ENCODE measurements at regions not wholly inside any gene's neighbourhood (a gene's known extent, or its start where the extent isn't known, plus 50 kb on each side); places are given as distances from the start of the nearest gene placed in this dataset.

DNA sequence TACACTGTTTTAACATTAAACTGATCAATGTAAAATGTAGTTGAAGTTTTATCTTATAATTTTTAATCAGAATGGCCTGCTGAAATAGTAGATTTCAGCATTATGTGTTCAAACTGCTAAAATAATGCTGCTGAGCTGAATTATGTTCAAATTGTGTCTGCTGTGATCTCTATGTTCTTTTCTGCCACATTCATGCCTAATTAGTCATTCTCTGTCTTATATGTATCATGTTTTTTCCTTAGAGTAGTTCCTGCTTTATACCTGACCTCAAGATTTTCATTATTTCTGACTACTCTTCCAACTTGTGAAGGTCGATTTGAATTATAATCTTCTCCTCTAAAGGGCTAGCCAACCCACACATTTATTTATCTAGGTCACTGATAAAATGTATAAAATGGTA lies 476.7 kb upstream of the EPHA7 start:
- TF ChIP-seq POLR2A (IDR thresholded peaks at IDR 0.05), result no peak
- no peak for TF ChIP-seq CTCF (IDR thresholded peaks at IDR 0.05)
